Skeletal muscle tissue (tissue), 3 donors: ENCODE measurements at regions not wholly inside any gene's neighbourhood (a gene's known extent, or its start where the extent isn't known, plus 50 kb on each side); places are given as distances from the start of the nearest gene placed in this dataset.

Experiments
- H3K27ac ChIP-seq: one replicate; pipeline ENCODE4 v1.7.0; 2013; ENCODE audit warnings: mild to moderate bottlenecking, low read depth, low read length, inconsistent platforms
- H3K27me3 ChIP-seq, 3 donors: one replicate each; pipeline ENCODE4 v1.7.0; 2013; ENCODE audit warnings: low read length in 3 of 3; ENCODE audit not compliant: control insufficient read depth in 3 of 3, insufficient read depth in 3 of 3
- H3K36me3 ChIP-seq, 3 donors: one replicate each; pipeline ENCODE4 v1.7.0; 2013; ENCODE audit warnings: low read length in 3 of 3; ENCODE audit not compliant: control insufficient read depth in 3 of 3, insufficient read depth in 3 of 3
- H3K4me1 ChIP-seq, 3 donors: one replicate each; pipeline ENCODE4 v1.7.0; 2013; ENCODE audit warnings: low read length in 3 of 3, mild to moderate bottlenecking in 3 of 3; ENCODE audit not compliant: control insufficient read depth in 3 of 3, insufficient read depth in 3 of 3
- H3K4me3 ChIP-seq, 3 donors: one replicate each; pipeline ENCODE4 v1.7.0; 2013; ENCODE audit warnings: low read length in 3 of 3
- H3K9ac ChIP-seq, 3 donors: one replicate each; pipeline ENCODE4 v1.7.0; 2013; ENCODE audit warnings: low read length in 3 of 3, mild to moderate bottlenecking in 3 of 3, moderate library complexity in 2 of 3, low read depth in 1 of 3
- H3K9me3 ChIP-seq, 3 donors: one replicate each; pipeline ENCODE4 v1.7.0; 2013; ENCODE audit warnings: low read length in 3 of 3; ENCODE audit not compliant: control insufficient read depth in 3 of 3
- donor health status: Osteomylitis.

DNA sequence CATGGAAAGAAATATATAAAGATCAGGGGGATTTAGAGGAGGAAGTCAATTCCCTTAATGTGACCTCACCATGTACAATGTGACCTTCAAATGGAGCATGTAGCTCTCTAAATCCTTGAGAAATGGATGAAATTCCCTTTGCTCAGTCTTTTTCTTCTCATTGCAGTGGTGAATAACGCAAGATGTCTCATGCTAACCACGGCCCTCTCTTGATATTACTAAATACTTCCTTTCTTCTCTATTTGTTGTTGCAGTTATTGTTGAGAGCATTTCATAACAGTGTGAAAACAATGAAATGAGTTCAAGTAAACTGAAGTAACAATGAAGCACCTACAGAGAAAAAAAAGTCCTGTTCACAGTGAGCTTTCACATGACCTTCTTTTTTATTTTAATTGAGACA, 55.6 kb downstream of the ZNF281 start:
- no peak overlapping the region for H3K27ac ChIP-seq

DNA sequence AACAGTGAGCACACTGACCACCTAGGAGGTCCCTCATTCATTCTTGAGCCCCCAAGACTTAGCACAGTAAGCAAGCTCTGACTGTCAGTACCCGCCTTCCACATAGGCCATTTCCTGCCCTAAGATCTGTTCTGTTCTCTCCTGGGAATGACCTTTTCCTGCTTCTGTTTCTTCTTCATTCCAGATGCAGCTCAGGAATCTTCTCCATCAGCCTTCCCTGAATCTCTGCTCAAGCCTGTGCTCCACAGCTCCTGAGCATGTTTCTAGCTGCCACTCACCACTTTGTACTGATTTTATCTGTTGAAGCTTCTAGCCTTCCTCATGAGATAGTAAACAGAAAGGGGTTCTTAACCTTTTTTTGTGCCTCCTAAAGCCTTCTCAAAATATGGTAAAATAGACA, 56.6 kb downstream of the ZNF281 start:
- H3K27ac ChIP-seq = no peak overlapping the region
- H3K9ac ChIP-seq = no peak overlapping the region
- H3K4me3 ChIP-seq = no peak overlapping the region
- no peaks in the 10 kb centered on the region for H3K36me3 ChIP-seq
- no peaks in the 10 kb centered on the region for H3K27me3 ChIP-seq
- H3K9me3 ChIP-seq = no peaks in the 10 kb centered on the region
- H3K4me1 ChIP-seq = no peaks in the 10 kb centered on the region

More for the DNA sequence above, 55.6 kb downstream of the ZNF281 start:
- Histone ChIP-seq H3K4me3 (no peak overlapping the region), H3K27me3 (no peaks in the 10 kb centered on the region), H3K4me1 (no peaks in the 10 kb centered on the region), H3K9me3 (no peaks in the 10 kb centered on the region), H3K36me3 (no peaks in the 10 kb centered on the region), H3K9ac (no peak overlapping the region)

DNA sequence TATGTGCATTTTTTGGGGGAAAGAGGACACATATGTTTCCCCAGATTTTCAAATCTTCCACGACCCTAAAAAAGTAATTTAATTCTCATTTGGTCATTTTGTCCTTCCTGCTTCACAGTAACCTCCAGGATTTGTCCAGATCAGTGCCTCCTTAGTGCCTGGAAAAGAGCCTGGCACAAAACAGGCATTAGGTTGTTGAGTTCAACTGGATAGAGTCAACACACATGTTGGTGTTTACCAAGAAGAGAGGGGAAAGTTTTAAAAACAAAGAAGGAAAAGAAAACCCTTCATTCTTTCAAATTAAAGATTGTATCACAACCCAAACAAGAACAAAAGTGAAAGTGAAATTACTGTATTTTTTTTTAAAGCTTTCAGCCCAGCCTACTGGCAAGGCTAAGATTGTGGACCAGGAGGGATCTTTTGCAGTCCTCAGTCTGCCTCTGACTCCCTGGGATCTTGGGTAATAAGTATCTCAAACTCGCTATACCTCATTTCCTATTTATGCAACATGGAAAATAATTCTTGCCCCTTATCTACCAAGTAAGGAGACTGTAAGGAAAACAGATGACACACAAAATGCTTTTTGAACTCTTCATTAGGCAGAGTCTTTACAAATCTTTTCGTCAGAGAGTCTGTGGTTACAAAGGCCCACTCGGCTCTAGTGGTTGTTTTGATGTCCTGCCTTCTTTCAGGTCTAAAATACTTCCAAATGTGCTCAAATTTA, 57.8 kb downstream of the ZNF281 start:
- no peak overlapping the region for H3K4me3 ChIP-seq

DNA sequence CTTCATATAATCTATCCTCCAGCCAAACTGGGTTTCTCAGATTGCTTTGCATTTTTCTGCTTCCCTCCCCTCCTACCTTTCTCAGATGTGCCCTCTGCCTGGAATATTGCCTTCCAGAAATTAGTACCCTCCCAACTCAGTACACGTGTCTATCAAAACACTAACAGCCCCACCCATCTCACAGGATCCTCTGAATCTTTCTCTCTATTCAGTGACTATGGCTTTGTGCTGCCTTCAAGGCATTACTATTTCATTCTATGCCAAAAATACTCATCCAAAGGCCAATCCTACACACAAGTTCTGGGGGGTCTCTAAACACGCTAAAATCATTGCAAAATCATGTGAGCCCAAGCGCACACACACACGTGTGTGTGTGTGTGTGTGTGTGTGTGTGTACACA, 58.4 kb downstream of the ZNF281 start:
- H3K9me3 ChIP-seq = no peaks in the 10 kb centered on the region
- H3K27ac ChIP-seq = no peak overlapping the region
- no peak overlapping the region for H3K4me3 ChIP-seq
- no peak overlapping the region for H3K9ac ChIP-seq
- H3K4me1 ChIP-seq = no peaks in the 10 kb centered on the region
- no peaks in the 10 kb centered on the region for H3K36me3 ChIP-seq
- H3K27me3 ChIP-seq = no peaks in the 10 kb centered on the region

More for the DNA sequence above, 57.8 kb downstream of the ZNF281 start:
- H3K9me3 ChIP-seq = no peaks in the 10 kb centered on the region
- no peaks in the 10 kb centered on the region for H3K27me3 ChIP-seq
- H3K9ac ChIP-seq = no peak overlapping the region
- no peaks in the 10 kb centered on the region for H3K36me3 ChIP-seq
- no peaks in the 10 kb centered on the region for H3K4me1 ChIP-seq
- no peak overlapping the region for H3K27ac ChIP-seq

DNA sequence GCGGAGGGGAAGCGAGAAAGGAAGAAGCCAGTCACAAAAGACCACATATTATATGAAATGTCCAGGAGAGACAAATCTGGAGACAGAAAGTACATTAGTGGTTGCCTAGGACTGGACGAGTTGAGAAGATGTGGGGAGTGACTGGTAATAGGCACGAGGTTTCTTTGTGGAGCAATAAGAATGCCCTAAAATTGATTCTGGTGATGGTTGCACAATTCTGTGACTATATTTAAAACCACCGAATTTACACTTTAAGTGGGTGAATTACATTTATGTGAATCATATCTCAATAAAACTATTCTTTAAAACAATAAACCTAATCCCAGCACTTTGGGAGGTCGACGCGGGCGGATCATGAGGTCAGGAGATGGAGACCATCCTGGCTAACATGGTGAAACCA, 63.1 kb downstream of the ZNF281 start:
- H3K9ac ChIP-seq = no peak overlapping the region

DNA sequence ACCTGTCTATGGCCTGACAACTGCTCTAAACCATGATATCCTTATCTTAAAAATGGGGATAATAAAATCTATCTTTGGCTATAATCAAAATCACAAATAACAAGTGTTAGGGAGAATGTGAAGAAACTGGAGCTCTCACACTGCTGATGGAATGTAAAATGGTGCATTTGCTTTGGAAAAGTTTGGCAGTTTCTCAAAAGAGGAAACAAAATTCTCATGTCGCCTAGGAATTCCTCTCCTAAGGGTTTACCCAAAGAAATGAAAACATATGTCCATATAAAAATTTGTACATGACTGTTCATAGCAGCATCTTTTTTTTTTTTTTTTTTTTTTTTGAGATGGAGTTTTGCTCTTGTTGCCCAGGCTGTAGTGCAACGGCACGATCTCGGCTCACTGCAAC, 64.3 kb downstream of the ZNF281 start:
- H3K27ac ChIP-seq = no peak overlapping the region
- no peaks in the 10 kb centered on the region for H3K9me3 ChIP-seq
- H3K27me3 ChIP-seq = no peaks in the 10 kb centered on the region
- H3K36me3 ChIP-seq = no peaks in the 10 kb centered on the region
- H3K4me3 ChIP-seq = no peak overlapping the region
- H3K4me1 ChIP-seq = no peaks in the 10 kb centered on the region
- no peak overlapping the region for H3K9ac ChIP-seq

More for the DNA sequence above, 63.1 kb downstream of the ZNF281 start:
- Histone ChIP-seq H3K4me3 (no peak overlapping the region), H3K27me3 (no peaks in the 10 kb centered on the region), H3K27ac (no peak overlapping the region), H3K9me3 (no peaks in the 10 kb centered on the region), H3K36me3 (no peaks in the 10 kb centered on the region), H3K4me1 (no peaks in the 10 kb centered on the region)

DNA sequence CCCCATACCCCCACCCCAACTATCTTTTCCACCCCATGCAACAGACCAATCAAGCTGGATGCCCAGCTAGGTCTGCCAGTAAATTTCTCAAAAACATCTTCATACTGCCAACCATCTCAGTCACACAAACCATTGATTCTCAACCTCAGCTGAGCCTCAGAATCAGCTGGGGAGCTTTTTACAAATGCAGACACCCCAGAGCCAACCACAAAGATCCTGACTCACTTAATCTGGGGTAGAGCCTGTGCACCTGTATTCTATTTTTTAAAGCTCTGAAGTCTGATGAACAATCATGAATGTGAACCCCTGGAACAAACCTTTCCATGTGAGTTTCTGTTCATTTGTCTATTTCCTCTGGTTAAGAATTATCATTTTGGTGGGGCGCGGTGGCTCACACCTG, 66.0 kb downstream of the ZNF281 start:
- Histone ChIP-seq H3K9ac (no peak overlapping the region), H3K27ac (no peak overlapping the region), H3K36me3 (no peaks in the 10 kb centered on the region), H3K9me3 (no peaks in the 10 kb centered on the region), H3K4me3 (no peak overlapping the region), H3K4me1 (no peaks in the 10 kb centered on the region), H3K27me3 (no peaks in the 10 kb centered on the region)

DNA sequence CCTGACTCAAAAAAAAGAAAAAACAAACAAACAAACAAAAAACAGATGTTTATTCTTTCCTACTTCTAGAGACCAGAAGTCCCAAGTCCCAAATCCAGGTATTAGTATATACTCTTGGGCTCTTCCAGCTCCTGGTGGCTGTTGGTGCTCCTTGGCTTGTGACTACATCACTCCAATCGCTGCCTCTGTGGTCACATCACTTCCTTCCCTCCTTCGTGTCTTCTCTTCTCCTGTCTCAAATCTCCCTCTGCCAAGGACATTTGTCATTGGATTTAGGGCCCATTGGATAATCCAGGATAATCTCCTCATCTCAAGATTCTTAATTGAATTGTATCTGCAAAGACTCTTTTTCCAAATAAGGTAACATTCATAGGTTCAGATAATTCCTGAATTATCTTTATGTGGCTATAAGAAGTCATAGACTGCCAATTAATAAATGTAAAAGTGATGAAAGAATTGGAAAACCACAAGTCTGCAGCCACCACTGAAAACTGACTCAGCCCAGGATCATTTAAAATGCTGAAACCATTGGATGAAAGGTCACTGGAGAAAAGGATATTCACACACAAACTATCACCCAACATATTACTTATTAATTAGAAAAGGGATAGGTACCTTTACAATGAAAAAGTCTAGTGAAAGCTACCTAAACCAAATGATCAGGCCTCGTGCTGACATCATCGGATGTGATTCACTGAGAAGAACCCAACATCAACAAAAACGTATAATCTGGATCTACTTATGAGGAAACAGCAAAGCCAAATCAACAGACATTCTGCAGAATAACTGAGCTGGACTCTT, 67.1 kb downstream of the ZNF281 start:
- H3K4me3 ChIP-seq = no peak overlapping the region
- H3K9ac ChIP-seq = no peak overlapping the region

DNA sequence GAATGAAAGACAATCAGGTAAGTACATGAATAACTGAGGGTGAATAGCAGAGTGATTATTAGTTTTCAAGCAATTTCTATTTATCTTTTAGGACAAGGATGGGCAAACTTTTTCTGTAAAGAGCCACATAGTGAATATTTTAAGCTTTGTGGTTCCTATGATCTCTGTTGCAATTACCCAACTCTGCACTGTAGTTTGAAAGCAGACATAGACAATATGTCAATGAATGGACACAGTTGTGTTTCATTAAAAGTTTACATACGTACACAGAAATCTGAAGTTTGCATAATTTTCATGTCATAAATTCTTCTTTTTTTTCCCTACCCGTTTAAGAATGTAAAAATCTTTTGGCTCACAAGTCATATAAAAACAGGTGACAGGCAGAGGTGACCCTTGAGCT, 71.4 kb downstream of the ZNF281 start:
- no peak overlapping the region for H3K9ac ChIP-seq
- no peaks in the 10 kb centered on the region for H3K36me3 ChIP-seq
- no peaks in the 10 kb centered on the region for H3K4me1 ChIP-seq
- no peaks in the 10 kb centered on the region for H3K9me3 ChIP-seq
- H3K27ac ChIP-seq = no peak overlapping the region
- no peak overlapping the region for H3K4me3 ChIP-seq
- no peaks in the 10 kb centered on the region for H3K27me3 ChIP-seq

More for the DNA sequence above, 67.1 kb downstream of the ZNF281 start:
- no peak overlapping the region for H3K27ac ChIP-seq
- no peaks in the 10 kb centered on the region for H3K27me3 ChIP-seq
- H3K36me3 ChIP-seq = no peaks in the 10 kb centered on the region
- H3K9me3 ChIP-seq = no peaks in the 10 kb centered on the region
- H3K4me1 ChIP-seq = no peaks in the 10 kb centered on the region

DNA sequence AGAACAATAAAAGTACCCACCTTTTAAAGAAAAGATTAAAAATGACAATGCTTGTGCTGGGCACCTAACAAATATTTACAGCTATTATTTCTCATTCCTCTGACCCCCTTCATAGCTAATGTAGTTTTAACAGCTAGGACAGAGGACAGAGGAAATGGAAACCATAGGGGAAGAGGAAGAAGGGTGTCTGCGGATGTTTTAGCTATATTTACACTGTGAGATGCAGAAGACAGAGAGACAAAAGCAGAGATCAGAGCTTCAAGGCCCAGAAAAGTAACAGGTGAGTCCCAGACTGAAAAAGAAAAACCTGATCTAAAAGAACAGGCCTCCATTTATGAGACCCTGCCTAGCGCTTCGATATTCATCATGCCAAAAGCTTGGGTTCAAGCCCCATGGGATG, 72.0 kb downstream of the ZNF281 start:
- no peak overlapping the region for H3K27ac ChIP-seq
- H3K27me3 ChIP-seq = no peaks in the 10 kb centered on the region
- H3K4me1 ChIP-seq = no peaks in the 10 kb centered on the region
- H3K4me3 ChIP-seq = no peak overlapping the region
- no peak overlapping the region for H3K9ac ChIP-seq
- no peaks in the 10 kb centered on the region for H3K9me3 ChIP-seq
- H3K36me3 ChIP-seq = no peaks in the 10 kb centered on the region
